HG03280 (cell line): ENCODE measurements at regions not wholly inside any gene's neighbourhood (a gene's known extent, or its start where the extent isn't known, plus 50 kb on each side); places are given as distances from the start of the nearest gene placed in this dataset.

Experiments
- ATAC-seq: cut with Tn5 transposase; IDR thresholded peaks from one replicate; pipeline ENCODE4 v1.9.1; 2021; ENCODE audit warnings: mild to moderate bottlenecking, moderate library complexity; ENCODE audit not compliant: unreplicated experiment

- ATAC-seq = no peak
Measured at GRCh38 chr6:95352064-95352795, 225.1 kb upstream of the MANEA start.

GRCh38 chr6:95354551-95354950 lies 222.8 kb upstream of the MANEA start:
- ATAC-seq = no peak

GRCh38 chr6:95357380-95358020 lies 219.8 kb upstream of the MANEA start:
- ATAC-seq = no peak

- ATAC-seq = peak; percentile 69
Measured at GRCh38 chr6:95364016-95364604, 213.2 kb upstream of the MANEA start.

GRCh38 chr6:95365454-95365853 lies 211.9 kb upstream of the MANEA start:
- no peak for ATAC-seq

GRCh38 chr6:95366414-95366813 lies 210.9 kb upstream of the MANEA start:
- ATAC-seq = no peak

- ATAC-seq = no peak
Measured at GRCh38 chr6:95383878-95384277, 193.5 kb upstream of the MANEA start.

- ATAC-seq = no peak
Measured at GRCh38 chr6:95384988-95385387, 192.3 kb upstream of the MANEA start.

- ATAC-seq = no peak
Measured at GRCh38 chr6:95387845-95388244, 189.5 kb upstream of the MANEA start.

GRCh38 chr6:95404777-95405176 lies 172.6 kb upstream of the MANEA start:
- ATAC-seq = no peak

- no peak for ATAC-seq
Measured at GRCh38 chr6:95408111-95408510, 169.2 kb upstream of the MANEA start.

GRCh38 chr6:95410168-95410567 lies 167.2 kb upstream of the MANEA start:
- ATAC-seq = no peak

- ATAC-seq = no peak
Measured at GRCh38 chr6:95413789-95414188, 163.5 kb upstream of the MANEA start.

GRCh38 chr6:95417856-95418255 lies 159.5 kb upstream of the MANEA start:
- no peak for ATAC-seq

- no peak for ATAC-seq
Measured at GRCh38 chr6:95420792-95421191, 156.5 kb upstream of the MANEA start.

- no peak for ATAC-seq
Measured at GRCh38 chr6:95423331-95423730, 154.0 kb upstream of the MANEA start.

GRCh38 chr6:95431637-95432228 lies 145.6 kb upstream of the MANEA start:
- ATAC-seq = peak; percentile 55

GRCh38 chr6:95439741-95440140 lies 137.6 kb upstream of the MANEA start:
- ATAC-seq = no peak

GRCh38 chr6:95448208-95448607 lies 129.1 kb upstream of the MANEA start:
- ATAC-seq = no peak

- ATAC-seq = no peak
Measured at GRCh38 chr6:95469511-95469910, 107.8 kb upstream of the MANEA start.

GRCh38 chr6:95478941-95479340 lies 98.4 kb upstream of the MANEA start:
- ATAC-seq = no peak

- no peak for ATAC-seq
Measured at GRCh38 chr6:95487817-95488216, 89.5 kb upstream of the MANEA start.
